ENCODE measurements at regions not wholly inside any gene's neighbourhood (a gene's known extent, or its start where the extent isn't known, plus 50 kb on each side); places are given as distances from the start of the nearest gene placed in this dataset.

GRCh38 chr4:117971403-117971802, 62.9 kb upstream of the NDST3 start:
- DNase-seq, result no peak

GRCh38 chr4:117983541-117984365, 50.5 kb upstream of the NDST3 start:
- DNase-seq, result no peak

- DNase-seq, result no peak
Observed at GRCh38 chr4:117984366-117984680, 50.0 kb upstream of the NDST3 start.
